ENCODE measurements at regions not wholly inside any gene's neighbourhood (a gene's known extent, or its start where the extent isn't known, plus 50 kb on each side); places are given as distances from the start of the nearest gene placed in this dataset.

DNA sequence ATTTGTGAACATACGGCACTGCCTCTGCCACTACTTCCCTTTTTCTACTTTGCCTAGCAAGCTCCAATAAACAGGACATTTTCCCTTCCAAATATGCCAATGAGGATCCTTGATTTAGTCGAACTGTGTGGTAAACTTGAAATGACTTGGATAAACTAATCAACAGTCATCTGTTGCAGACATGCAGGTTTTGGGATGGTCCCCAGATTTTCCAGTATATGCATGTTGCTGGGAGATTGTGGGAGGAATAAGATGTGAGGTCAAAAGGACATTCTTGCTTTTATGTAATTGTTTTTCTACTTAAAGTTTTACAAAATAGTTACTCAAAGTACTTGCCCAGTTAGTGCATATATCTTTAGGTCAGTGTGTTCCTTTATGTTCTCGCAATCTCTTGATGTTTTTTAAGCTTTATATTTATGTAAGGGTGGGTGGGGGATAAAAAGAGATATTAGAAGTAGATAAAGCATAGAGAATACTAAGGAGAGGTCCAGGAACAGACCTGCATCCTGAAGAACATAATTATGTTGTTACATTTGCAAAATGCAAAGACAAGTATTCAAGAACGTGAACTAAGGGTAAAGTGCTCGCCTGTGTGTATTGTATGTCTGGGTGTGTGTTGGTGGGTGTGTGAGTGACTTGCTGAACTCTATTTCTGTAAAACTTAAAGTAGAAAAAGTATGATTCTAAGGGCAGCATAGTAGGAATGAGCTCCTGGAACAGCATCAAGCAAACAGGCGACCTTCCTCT is 88.4 kb upstream of the OXGR1 start:
- H2BK20ac ChIP-seq (ENCODE audit: low read depth, low read length, poor library complexity, severe bottlenecking) = no peak overlapping the region

More for the DNA sequence above, 88.4 kb upstream of the OXGR1 start:
- TF ChIP-seq, protein P1, sequence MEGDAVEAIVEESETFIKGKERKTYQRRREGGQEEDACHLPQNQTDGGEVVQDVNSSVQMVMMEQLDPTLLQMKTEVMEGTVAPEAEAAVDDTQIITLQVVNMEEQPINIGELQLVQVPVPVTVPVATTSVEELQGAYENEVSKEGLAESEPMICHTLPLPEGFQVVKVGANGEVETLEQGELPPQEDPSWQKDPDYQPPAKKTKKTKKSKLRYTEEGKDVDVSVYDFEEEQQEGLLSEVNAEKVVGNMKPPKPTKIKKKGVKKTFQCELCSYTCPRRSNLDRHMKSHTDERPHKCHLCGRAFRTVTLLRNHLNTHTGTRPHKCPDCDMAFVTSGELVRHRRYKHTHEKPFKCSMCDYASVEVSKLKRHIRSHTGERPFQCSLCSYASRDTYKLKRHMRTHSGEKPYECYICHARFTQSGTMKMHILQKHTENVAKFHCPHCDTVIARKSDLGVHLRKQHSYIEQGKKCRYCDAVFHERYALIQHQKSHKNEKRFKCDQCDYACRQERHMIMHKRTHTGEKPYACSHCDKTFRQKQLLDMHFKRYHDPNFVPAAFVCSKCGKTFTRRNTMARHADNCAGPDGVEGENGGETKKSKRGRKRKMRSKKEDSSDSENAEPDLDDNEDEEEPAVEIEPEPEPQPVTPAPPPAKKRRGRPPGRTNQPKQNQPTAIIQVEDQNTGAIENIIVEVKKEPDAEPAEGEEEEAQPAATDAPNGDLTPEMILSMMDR (conservative IDR thresholded peaks at IDR 0.05) = no peak
- Histone ChIP-seq H3K27me3 (ENCODE audit: insufficient read depth, low read length) (no peaks in the 10 kb centered on the region), H3K9me3 (ENCODE audit: control insufficient read depth, low read depth, low read length) (no peaks in the 10 kb centered on the region), H2BK12ac (ENCODE audit: insufficient read length, low read depth, low read length) (no peak overlapping the region), H2AK5ac (ENCODE audit: insufficient read length, low read length) (no peak overlapping the region), H4K8ac (replicated peaks; ENCODE audit: insufficient read length, low read depth, low read length) (no peak overlapping the region), H2BK5ac (ENCODE audit: insufficient read length, low read length) (no peak overlapping the region), H3K18ac (ENCODE audit: insufficient read length, low read depth, low read length) (no peak overlapping the region), H3K79me2 (ENCODE audit: insufficient read depth, low read length) (no peaks in the 10 kb centered on the region), H2BK15ac (ENCODE audit: low read depth, low read length) (no peak overlapping the region), H2BK120ac (ENCODE audit: low read depth, low read length, poor library complexity, severe bottlenecking) (no peak overlapping the region), H3K27ac (ENCODE audit: insufficient read length, low read depth, low read length) (no peak overlapping the region), H3K14ac (ENCODE audit: insufficient read depth, low read length) (no peak overlapping the region), H3K23me2 (ENCODE audit: insufficient read length, low read depth, low read length, poor library complexity, severe bottlenecking) (no peaks in the 10 kb centered on the region), H4K20me1 (ENCODE audit: control insufficient read depth, insufficient read depth, insufficient read length) (no peaks in the 10 kb centered on the region), H3K4ac (ENCODE audit: low read depth, low read length) (no peak overlapping the region), H3K23ac (ENCODE audit: insufficient read length, low read depth, low read length) (no peak overlapping the region), H2AFZ (ENCODE audit: low read length) (no peak overlapping the region), H4K5ac (ENCODE audit: insufficient read length, low read depth, low read length) (no peak overlapping the region), H3T11ph (ENCODE audit: low read length) (no peak overlapping the region), H3K4me2 (ENCODE audit: insufficient read depth, insufficient read length, low read length) (no peak overlapping the region), H4K91ac (ENCODE audit: insufficient read length, low read depth, low read length) (no peak overlapping the region), H3K9ac (ENCODE audit: extremely low read depth, insufficient read length, low read length) (no peak overlapping the region), H3K4me1 (ENCODE audit: insufficient read depth, low read length) (no peaks in the 10 kb centered on the region), H3K79me1 (ENCODE audit: insufficient read depth, low read depth, low read length, poor library complexity, severe bottlenecking) (no peaks in the 10 kb centered on the region), H3K56ac (ENCODE audit: insufficient read length, low read depth, low read length) (no peak overlapping the region)
- no CpG with 5 or more reads among the region's 6 CpGs for WGBS (ENCODE audit: extremely low coverage, insufficient read length, low lambda C conversion rate)
- Mint-ChIP-seq H3K27ac (no peak overlapping the region), H3K4me3 (no peak overlapping the region), H3K4me1 (no peaks in the 10 kb centered on the region), H3K9me3 (peaks cover 7 to 9% of the 10 kb centered on the region in 2 experiments; a peak in 2 of 5 replicates), H3K36me3 (ENCODE audit: insufficient read depth in 1 of 3, low read depth in 3 of 3) (no peaks in the 10 kb centered on the region), H3K27me3 (ENCODE audit: low read depth) (no peaks in the 10 kb centered on the region)
- no peak for DNase-seq

Measured in H9 (cell line).